Limb (tissue), 2 donors: ENCODE measurements at regions not wholly inside any gene's neighbourhood (a gene's known extent, or its start where the extent isn't known, plus 50 kb on each side); places are given as distances from the start of the nearest gene placed in this dataset.
A peak's percentile ranks its signal among the peaks of the same experiment; 100 is the strongest.

ENCODE experiments used
- DNase-seq, 2 donors: peaks; one replicate each; pipeline ENCODE4 v3.0.0-alpha.2; 2016; ENCODE audit errors: extremely low spot score in 2 of 2

DNA sequence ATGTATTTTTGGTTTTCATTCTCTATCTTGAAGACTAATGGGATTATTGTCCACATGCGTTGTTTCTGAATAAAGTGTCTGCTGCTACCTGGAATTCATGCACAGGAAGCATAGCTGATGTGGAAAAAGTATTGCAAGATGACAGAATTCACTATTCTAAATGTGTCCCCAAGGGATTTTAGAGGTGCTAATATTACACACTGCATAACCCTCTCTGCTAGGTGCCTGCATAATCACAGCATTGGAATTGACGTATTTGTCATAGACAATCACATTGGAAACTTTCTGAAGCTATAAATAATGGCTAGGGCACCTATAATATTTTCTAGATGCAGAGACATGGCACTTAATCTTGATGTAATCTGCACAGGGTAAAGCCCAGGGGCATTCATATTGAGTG is 496.1 kb downstream of the JRKL start:
- DNase-seq, result no peak

DNA sequence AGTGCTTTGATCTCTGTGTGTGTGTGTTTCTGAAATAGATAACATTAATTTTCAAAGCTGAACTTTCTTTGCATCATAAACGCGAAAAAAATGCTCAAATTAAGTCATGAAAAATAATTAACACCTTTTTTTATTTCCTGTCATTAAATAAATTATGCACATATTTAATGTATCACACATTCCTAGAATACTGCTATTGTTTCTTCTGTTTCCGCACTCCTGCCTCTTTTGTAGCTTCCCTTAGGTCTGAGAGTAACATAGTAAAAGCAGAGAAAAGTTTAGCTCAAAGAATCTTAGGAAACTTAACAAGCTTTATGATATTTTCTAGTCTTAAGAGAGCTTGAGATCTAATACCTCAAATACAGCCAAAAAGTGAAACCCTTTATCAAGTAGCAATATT is 504.2 kb downstream of the JRKL start:
- DNase-seq, result no peak

DNA sequence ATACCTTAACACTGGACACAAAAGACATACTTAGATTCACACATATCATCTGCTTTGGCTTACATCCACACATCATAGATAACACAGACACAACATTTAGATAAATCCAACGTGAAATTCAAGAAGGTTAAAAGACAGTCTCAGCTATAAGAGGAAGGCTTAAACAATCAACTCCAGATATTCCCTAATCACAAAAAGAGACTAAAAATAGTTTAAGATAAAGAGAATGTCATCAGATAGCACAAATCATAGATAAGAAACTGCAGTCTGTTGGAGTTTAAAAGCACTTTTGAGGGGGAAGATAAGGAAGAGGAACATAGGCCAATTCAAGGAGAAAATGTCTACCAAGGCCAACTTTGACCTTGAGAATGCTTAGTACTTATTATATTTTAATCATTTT is 504.8 kb downstream of the JRKL start:
- no peak for DNase-seq

DNA sequence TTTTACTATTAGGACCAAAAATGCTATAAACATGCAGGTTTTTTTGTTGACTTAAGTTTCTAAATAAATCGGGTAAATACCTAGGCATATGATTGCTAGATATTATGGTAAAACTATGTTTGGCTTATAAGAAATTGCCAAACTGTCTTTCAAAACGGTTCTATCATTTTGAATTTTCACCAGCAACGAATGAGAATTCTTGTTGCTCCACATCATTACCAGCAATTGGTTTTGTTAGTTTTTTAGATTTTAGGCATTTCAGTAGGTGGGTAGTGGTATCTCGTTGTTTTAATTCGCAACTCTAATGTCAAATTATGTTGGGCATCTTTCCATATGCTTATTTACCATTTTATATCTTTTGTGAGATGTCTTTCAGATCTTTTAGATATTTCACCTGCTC is 510.2 kb downstream of the JRKL start:
- DNase-seq, result no peak

DNA sequence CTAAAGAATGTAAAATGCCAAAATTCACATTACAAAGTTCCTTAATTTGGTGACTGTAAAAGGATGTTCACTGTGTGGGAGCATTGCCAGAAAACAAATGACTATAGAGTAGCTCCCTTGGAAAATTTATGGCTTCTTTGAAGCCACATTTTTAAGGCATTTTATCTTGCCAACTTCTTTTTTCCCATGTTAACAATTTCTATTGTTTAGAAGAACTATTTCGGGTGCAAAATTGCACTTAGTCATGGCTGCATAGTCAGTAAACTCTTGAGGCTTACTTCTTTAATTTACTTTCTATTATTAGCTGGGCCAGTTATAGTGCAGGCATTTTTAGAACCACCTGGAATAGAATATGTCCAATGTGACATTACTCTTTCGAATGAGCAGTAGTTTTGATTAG is 515.3 kb downstream of the JRKL start:
- DNase-seq, result no peak

DNA sequence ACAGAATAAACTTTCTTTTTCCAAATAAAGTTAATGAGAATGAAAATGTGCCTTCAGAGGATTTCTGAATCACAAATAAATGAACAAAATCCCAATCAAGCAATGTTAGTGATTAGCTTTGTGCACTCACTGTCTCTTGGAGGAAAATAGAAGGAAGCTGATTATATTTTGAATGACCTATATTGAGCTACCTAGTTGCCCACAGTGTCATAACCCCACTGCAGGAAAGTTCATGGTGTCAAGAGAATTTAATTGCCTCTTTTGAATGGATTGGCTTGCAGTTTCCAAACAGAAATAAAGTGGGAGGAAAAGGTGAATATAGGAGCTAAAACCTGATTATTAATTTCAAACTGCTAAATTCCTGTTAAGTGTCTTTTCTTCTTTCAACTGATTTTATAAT is 515.9 kb downstream of the JRKL start:
- DNase-seq, result no peak

DNA sequence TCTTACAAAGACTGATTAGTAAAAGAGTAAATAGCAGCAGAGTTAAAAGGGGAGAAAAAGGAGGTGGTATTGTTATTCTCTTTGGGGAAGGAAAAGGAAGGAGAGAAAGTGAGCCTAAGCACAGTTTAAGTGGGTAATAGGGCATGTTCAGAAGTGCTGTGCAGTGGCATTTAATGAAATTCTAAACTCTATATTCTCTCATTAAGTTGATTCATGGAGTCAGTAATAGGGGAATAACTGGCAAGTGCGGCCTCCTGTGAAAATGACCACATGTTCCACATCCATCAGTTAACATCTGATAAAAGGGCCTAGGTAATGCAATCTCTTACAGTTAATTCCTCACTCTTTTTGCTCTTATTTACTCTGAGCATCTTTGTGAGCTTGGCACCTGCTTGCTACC is 516.7 kb downstream of the JRKL start:
- no peak for DNase-seq

DNA sequence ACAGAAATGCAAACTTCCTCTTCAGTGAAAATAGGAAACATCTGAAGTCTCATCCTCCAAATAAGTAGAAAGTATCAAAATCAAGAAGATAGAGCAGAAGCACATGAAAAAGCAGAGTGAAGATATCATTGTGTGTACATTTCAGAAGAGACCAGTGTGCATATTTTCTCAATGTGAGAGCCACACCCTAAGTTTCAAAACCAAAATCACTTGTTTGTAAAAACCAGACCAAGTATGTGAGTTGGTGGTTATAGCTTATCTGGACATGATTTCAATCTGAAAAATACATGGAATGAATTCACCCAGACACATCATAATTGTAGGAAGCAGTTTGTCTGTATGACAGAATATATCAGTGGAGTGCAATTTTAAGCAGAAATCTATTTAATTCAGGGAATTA is 536.0 kb downstream of the JRKL start:
- no peak for DNase-seq

DNA sequence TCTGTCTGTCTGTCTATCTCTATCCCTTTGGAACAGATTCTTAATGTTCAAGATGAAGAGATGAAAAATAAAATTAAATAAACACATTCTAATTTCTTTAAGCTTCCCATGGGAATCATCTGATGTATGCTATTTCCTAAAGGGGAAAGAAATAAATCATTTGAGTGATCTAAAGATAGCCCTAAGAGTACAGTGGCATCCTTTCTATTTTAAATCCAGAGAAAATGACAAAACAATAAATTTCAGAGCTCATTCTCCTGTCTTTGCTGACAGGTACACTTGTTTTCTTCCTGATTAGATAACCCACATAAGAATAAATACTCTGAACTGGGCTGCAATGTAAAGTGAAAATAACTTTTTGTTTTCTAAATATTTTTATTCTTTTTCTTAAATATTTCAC is 550.4 kb downstream of the JRKL start:
- DNase-seq, result no peak

DNA sequence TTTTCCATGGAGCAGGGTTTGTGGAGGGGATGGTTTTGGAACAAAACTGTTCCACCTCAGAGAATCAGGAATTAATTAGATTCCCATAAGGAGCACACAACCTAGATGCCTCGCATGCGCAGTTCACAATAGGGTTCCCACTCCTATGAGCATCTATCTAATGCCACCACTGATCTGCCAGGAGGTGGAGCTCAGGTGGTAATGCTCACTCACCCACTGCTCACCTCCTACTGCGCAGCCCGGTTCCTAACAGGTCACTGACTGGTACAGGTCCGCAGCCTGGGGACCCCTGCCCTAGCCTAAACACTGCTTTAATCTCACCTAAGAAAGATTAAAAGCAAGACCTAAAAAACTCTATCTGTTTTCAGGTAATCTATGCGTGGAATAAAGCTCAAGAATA is 553.0 kb downstream of the JRKL start:
- DNase-seq, result no peak

DNA sequence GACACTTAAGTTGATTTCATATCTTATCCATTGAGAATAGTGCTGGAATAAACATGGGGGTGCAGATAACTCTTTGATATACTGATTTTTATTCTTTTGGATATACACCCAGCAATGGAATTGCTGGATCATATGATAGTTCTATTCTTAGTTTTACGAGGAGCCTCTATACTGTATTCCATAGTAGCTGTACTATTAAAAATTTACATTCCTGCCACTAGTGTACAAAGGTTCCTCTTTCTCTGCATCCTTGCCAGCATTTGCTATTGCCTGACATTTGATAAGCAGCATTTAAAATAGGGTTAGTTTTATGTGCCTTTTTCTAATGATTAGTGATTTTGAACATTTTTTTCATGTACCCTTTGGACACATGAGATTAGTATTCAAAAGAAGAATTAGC is 554.2 kb downstream of the JRKL start:
- no peak for DNase-seq

DNA sequence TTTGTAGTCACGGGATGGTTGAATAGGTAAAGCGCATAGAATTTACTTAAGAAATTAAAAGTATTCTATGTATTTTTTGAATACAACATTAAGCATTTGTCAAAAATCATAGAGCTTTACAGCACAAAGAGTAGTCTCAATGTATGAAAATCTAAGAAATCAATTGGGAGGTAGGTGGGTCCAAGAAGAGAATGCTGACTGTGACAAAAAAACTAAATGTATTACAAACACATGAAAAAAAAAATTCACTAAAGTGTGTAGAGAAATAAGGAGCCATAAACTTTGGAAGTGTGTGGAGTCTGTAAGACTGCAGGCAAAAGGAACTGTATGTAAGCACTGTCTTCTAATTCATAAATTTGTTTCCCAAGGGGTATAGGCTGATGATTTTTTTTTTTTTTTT is 558.3 kb downstream of the JRKL start:
- no peak for DNase-seq

DNA sequence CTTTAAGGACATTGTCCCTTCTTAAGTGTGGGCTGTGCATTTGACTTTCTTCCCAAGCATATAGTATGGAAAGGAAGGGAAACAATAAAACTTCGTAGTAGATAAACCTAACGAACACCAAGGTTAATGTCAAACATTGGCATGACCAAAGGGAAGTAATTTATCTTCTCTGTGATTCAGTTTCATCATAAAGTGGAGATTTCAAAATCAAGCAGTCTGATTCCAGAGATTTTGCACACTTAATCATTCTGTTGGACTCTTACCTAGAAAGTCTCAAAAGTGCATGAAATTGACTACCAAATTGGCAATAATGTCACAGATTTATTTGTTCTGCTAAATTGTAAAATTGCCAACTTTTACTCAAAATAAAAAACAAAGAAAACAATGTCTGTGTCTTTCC is 559.7 kb downstream of the JRKL start:
- no peak for DNase-seq

DNA sequence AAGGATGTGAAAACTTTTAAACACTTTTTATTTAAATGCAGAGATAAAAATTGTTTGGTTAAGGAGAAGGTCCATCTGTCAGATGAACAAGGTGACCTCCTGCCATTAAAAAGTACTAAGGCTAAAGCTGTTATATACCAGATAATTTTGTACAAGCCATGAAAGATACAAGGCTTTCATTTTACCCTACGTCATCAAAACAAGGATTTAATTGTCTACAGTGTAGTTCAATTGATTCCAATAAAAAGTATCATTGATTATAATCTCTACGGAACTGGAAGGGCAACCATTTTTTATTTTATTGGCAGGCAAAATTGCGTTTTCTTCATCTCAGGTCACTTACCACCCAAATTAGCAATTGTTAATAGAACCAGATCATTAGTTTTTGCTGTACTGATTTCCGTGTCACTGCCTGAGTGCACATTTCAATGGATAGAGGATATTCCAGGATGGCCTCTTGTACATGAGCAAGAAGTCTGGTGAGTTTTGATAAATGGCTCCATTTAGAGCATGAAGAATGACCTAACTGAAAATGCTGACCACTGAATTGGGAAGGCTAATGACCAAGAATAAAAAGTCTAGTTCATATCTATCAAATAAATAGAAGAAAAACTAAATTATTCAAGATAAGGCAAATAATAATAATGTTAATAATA is 564.9 kb downstream of the JRKL start:
- DNase-seq, result no peak

DNA sequence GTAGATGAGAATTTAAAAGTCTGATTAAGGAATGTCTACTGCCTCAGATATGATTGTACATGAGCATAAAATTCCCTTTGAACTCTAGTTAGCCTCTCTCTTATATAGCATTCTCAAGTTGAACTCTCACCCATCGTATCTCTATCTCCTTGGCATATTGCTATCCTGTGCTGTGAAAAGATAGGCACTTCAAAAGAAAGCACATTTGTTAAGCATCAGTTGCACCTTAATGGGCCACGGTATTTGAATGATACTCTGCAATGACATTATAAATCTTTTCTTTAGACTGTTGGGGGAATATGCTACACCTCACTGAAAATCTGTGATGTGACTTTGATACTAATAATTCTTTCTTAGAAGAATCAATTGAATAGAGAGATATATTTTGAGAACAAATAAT is 570.7 kb downstream of the JRKL start:
- no peak for DNase-seq

DNA sequence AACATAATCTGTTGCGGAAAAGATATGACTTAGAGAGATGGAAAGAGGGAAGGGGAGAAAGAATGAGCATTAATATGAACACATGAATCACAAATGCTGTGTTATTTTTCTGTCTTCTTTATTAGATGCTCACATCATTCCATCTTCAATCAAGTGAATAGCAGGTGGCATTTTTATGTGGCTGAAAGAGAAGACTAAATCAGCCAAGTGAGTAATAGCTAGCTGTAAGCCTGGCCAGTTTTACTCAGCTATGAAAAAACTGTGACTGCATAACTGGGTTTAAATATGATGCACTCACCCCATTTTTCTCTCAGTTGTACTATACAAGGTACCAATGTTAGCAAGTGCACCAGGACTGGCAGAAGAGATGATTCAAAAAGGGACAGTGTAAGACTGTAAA is 571.1 kb downstream of the JRKL start:
- DNase-seq, result no peak

DNA sequence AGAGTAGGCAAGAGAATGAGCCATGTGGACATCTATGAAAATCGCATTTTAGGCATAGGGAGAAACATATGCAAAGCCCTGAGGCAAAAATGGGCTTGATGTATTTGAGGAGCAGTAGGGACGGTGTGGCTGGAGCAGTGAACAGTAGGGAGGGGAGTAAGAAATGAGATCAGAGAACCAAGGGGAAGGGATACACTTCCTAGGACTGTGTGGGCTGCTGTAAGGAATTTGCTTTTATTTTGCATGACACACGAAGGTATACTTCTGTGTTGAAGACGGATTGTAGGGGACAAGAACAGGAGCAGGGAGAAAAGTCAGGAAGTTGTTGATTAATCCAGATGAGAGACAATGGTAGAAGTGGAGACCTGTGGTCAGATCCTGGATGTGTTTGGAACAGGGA is 572.1 kb downstream of the JRKL start:
- DNase-seq, result no peak

DNA sequence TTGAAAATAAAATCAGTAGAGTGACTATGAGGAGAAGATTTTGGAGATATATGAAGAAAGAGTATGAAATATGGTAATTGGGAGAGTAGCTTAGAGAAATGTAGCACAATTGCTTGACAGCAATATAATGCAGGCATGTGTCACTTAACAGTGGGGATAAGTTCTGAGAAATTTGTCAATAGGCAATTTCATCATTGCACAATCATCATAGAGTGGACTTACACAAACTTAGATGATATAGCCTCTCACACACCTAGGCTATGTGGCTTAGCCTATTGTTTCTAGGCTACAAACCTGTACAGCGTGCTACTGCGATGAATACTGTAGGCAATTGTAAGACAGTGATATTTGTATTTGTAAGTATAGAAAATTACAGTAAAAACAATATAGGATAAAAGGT is 573.6 kb downstream of the JRKL start:
- DNase-seq, result no peak

DNA sequence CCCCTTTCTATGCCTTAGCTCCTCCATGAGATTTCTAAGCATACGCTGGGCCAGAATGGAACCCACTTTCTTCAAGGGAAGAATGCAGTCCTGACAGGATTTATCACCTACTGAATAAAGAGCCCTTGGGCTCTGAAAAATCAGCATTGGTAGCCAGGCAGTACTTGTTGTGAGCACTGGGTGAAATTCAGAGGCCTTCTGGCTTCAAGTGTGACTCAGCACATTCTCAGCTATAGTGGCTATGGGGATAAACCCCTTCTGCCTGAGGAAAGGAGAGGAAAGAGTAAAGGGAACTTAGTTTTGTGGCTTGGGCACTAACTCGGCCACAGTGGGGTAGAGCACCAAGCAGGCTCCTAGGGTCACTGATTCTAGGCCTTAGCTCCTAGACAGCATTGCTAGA is 574.8 kb downstream of the JRKL start:
- no peak for DNase-seq

DNA sequence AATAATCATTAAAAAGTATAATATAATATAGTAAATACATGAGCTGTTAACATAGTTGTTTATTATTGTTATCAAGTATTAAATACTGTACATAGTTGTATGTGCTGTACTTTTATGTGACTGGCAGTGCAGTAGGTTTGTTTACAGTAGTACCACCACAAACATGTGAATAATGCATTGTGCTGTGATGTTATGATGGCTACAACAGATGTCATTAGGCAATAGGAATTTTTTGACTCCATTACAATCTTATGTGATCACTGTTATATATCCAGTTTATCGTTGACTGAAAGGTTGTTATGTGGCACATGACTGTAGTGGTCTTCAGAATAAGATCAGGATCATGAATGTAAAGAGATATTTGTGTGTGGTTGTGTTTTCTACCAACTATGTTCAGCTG is 577.8 kb downstream of the JRKL start:
- no peak for DNase-seq

DNA sequence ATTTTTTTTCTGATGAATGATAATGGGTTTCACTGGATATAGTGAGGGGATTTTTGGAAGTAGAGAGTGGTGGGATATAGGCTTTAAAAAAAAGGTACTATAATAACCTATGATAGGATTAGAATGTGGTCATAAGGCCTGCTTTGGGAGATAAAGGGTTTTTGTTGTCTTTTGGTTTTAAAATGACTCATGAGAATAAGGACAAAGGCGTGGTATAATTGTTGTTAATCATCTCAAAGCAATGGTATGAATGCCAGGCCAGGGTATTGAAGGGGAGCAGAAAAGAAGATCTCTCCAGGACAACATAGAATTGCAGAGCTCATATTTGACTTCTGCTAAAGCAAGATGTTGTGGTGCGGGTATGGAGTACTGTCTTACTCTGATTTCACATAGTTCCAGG is 579.4 kb downstream of the JRKL start:
- no peak for DNase-seq

DNA sequence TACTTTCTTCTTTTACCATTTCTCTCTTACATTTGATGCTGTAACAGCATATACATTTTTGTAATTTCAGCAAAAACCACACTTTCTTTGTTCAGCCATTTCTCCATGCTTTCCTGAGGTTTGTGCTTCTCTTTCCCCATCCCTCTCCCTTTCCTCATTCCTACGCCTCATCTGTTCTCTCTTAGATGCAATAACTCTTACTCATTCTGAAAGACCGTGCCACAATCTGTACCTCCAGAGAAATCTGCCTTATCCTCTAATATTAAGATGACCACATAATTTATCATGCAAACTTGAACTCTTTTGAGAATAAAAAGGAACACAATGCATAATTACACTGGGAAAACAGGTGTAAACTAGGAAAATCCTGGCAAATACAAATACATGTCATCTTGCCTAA is 588.9 kb downstream of the JRKL start:
- DNase-seq, result no peak

DNA sequence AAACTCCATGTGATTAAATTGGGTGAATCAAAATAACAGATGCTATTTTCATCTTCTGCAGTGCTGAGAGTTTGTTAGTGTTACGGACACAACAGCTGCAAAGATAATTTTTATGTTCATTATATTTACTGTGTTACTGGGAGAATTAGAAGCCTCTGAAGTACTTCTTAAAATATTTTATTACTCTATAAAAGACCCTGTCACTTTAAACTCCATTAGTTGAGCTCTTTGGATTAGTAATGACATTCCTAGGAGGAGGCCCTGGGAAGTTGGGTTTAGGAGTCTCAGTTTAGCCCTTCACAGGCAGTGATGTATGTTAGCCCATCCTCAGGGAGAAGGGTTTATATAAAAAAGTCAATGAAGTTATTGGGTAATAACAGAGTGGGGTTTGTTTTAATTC is 596.7 kb downstream of the JRKL start:
- peak in 1 of 2 donors; percentile 8 for DNase-seq

DNA sequence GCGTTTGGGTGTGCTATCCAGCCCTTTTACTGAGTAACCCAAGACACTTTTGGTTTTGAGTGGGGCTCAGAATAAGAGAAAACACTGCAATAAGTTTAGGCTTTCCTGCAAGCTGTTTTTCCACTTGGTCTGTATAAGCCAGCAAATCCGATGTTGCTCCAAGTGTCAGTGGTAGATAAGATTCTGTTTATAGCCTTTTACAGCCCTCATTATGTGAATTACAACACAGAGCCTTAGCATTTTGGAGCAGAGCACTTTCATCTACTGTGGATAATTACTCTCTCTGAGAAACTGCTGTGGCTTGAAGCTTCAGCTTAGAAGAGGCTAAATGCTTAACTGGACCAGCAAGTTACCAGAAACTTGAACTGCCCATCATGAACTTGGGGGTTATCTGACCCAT is 601.1 kb downstream of the JRKL start:
- DNase-seq, result no peak
